A673 (cell line): ENCODE measurements at regions not wholly inside any gene's neighbourhood (a gene's known extent, or its start where the extent isn't known, plus 50 kb on each side); places are given as distances from the start of the nearest gene placed in this dataset.

Source experiments
- BruUV-seq: library from RNA; stranded (reverse); fragments of 400-500 nt; replicated peaks from 2 replicates; lab custom pipeline; 2021; lab: Mats Ljungman, UMichigan
- CTCF ChIA-PET: fragments of 300-600 bp; sonication (Branson Sonifier 250); formaldehyde crosslinking; loops from one replicate; lab custom pipeline; 2022; ENCODE audit warnings: antibody characterized with exemption; lab: Charles Lee
- POLR2A ChIA-PET: fragments of 300-600 bp; sonication (Branson Sonifier 250); formaldehyde crosslinking; loops from one replicate; lab custom pipeline; 2022; ENCODE audit warnings: antibody characterized with exemption; ENCODE audit not compliant: low non-redundant PET; lab: Charles Lee
- DNase-seq: peaks from one replicate; pipeline ENCODE4 v3.0.0-alpha.2; 2015; ENCODE audit warnings: low spot score
- H3K27ac ChIP-seq: fragments of 200-600 bp; sonication (generic); 2 replicates; pipeline ENCODE4 v1.5.1; 2016; ENCODE audit warnings: mixed run types, low read depth, mild to moderate bottlenecking, mixed read lengths, antibody characterized with exemption, low read length; ENCODE audit not compliant: poor library complexity, severe bottlenecking
- H3K27me3 ChIP-seq: fragments of 200-600 bp; sonication (generic); replicated peaks from 2 replicates; pipeline ENCODE4 v1.6.1; 2017; ENCODE audit warnings: mixed run types, low read depth, mild to moderate bottlenecking, mixed read lengths, antibody characterized with exemption, low read length; ENCODE audit not compliant: insufficient read depth, poor library complexity
- H3K36me3 ChIP-seq: fragments of 200-600 bp; sonication (generic); 2 replicates; pipeline ENCODE4 v1.6.1; 2016; ENCODE audit warnings: mixed run types, mild to moderate bottlenecking, mixed read lengths, antibody characterized with exemption, low read length; ENCODE audit not compliant: insufficient read depth, poor library complexity, severe bottlenecking
- H3K4me1 ChIP-seq: fragments of 200-600 bp; sonication (generic); 2 replicates; pipeline ENCODE4 v1.6.1; 2017; ENCODE audit warnings: mixed run types, mild to moderate bottlenecking, mixed read lengths, antibody characterized with exemption, low read length; ENCODE audit not compliant: insufficient read depth, poor library complexity, severe bottlenecking
- H3K4me3 ChIP-seq: fragments of 200-600 bp; sonication (generic); 2 replicates; pipeline ENCODE4 v1.5.1; 2016; ENCODE audit warnings: low read depth, mixed run types, mild to moderate bottlenecking, mixed read lengths, low read length; ENCODE audit not compliant: poor library complexity, severe bottlenecking
- H3K9me3 ChIP-seq: fragments of 200-600 bp; sonication (generic); 2 replicates; pipeline ENCODE4 v1.6.1; 2016; ENCODE audit warnings: mixed run types, low read depth, mild to moderate bottlenecking, mixed read lengths, antibody characterized with exemption, low read length; ENCODE audit not compliant: poor library complexity, severe bottlenecking
- EZH2 ChIP-seq: fragments of 200-600 bp; sonication (generic); IDR thresholded peaks from 2 replicates; pipeline ENCODE4 v1.6.1; 2017; ENCODE audit warnings: borderline replicate concordance, low read depth, mild to moderate bottlenecking, mixed read lengths, antibody characterized with exemption, low read length; ENCODE audit not compliant: poor library complexity, severe bottlenecking
- intact Hi-C: fragments of 100-400 bp; cut with micrococcal nuclease; formaldehyde crosslinking; loops from one replicate; pipeline ENCODE4 v1.10.0; 2022; ENCODE audit not compliant: unreplicated experiment
- TF ChIP-seq, protein P1 (sequence below): fragments of 300-800, 200-600 bp; sonication (generic); conservative IDR thresholded peaks from 2 replicates; pipeline ENCODE4 v1.5.1; 2017; ENCODE audit warnings: low read depth, mild to moderate bottlenecking, antibody characterized with exemption, low read length, moderate library complexity, mixed read lengths

GRCh38 chr5:8209500-8209899 lies 340.6 kb downstream of the MTRR start:
- Histone ChIP-seq H3K27ac (no peak overlapping the region), H3K9me3 (peaks cover 10% of the 10 kb centered on the region), H3K36me3 (no peaks in the 10 kb centered on the region), H3K4me1 (no peaks in the 10 kb centered on the region), H3K4me3 (no peak overlapping the region), H3K27me3 (no peaks in the 10 kb centered on the region)
- ChIA-PET CTCF (no interaction called here), POLR2A (no interaction called here)
- DNase-seq: no peak
- no peak for TF ChIP-seq EZH2
- TF ChIP-seq, protein P1, sequence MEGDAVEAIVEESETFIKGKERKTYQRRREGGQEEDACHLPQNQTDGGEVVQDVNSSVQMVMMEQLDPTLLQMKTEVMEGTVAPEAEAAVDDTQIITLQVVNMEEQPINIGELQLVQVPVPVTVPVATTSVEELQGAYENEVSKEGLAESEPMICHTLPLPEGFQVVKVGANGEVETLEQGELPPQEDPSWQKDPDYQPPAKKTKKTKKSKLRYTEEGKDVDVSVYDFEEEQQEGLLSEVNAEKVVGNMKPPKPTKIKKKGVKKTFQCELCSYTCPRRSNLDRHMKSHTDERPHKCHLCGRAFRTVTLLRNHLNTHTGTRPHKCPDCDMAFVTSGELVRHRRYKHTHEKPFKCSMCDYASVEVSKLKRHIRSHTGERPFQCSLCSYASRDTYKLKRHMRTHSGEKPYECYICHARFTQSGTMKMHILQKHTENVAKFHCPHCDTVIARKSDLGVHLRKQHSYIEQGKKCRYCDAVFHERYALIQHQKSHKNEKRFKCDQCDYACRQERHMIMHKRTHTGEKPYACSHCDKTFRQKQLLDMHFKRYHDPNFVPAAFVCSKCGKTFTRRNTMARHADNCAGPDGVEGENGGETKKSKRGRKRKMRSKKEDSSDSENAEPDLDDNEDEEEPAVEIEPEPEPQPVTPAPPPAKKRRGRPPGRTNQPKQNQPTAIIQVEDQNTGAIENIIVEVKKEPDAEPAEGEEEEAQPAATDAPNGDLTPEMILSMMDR: no peak
- intact Hi-C loops: no loop called here
- BruUV-seq: no TSS peak

DNA sequence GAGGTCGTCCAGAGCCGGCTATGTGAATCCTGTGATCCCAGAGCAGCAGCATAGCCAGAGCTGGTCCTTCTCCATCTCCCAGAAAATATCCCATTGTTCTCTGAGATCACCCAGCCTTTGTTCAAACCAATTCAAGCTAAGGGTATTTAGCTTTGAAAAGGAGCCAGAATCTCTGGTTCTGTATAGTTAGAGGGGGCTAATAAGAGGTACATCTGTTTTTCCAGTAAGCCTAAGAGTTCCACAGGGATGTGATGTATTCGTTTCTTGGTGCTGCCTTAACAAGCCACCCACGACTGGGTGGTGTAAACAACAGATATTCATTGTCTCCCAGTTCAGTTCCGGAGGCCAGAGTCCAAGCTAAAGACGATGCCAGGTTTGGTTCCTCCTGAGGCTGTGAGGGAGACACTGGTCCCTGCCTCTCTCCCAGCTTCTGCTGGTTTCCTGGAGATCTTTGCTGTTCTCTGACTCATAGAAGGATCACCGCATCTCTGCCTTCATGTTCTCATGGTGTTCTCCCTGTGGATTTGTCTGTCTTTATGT lies 344.8 kb downstream of the MTRR start:
- DNase-seq: no peak
- H3K27ac ChIP-seq: no peak overlapping the region
- POLR2A ChIA-PET: no interaction called here
- H3K9me3 ChIP-seq: peaks cover 3% of the 10 kb centered on the region
- no TSS peak for BruUV-seq
- no peak overlapping the region for H3K4me3 ChIP-seq
- CTCF ChIA-PET: no interaction called here
- intact Hi-C loops: no loop called here
- no peaks in the 10 kb centered on the region for H3K27me3 ChIP-seq
- TF ChIP-seq, protein P1: no peak
- TF ChIP-seq EZH2: no peak
- no peaks in the 10 kb centered on the region for H3K4me1 ChIP-seq
- H3K36me3 ChIP-seq: no peaks in the 10 kb centered on the region

- Histone ChIP-seq H3K27me3 (no peaks in the 10 kb centered on the region), H3K36me3 (no peaks in the 10 kb centered on the region), H3K4me1 (no peaks in the 10 kb centered on the region), H3K4me3 (no peak overlapping the region), H3K9me3 (peaks cover 3% of the 10 kb centered on the region), H3K27ac (no peak overlapping the region)
- ChIA-PET CTCF (no interaction called here), POLR2A (no interaction called here)
- no peak for DNase-seq
- intact Hi-C loops: no loop called here
- TF ChIP-seq, protein P1: no peak
- no peak for TF ChIP-seq EZH2
- no TSS peak for BruUV-seq
Observed at GRCh38 chr5:8216921-8217320, 348.0 kb downstream of the MTRR start.
